Osteoblast (primary cell): ENCODE measurements at regions not wholly inside any gene's neighbourhood (a gene's known extent, or its start where the extent isn't known, plus 50 kb on each side); places are given as distances from the start of the nearest gene placed in this dataset.

Source experiments
- DNase-seq: peaks from one replicate; pipeline ENCODE4 v3.0.0; 2011; ENCODE audit warnings: low spot score, mixed read lengths; ENCODE audit not compliant: insufficient read length; ENCODE audit errors: missing footprints
- H2AFZ ChIP-seq: 2 replicates; pipeline ENCODE4 v1.6.0; 2011; ENCODE audit warnings: mild to moderate bottlenecking, low read length
- H3K27ac ChIP-seq: 2 replicates; pipeline ENCODE4 v1.5.1; 2011; ENCODE audit warnings: mild to moderate bottlenecking, low read depth, low read length, moderate library complexity
- H3K27me3 ChIP-seq: 2 replicates; pipeline ENCODE4 v1.6.0; 2012; ENCODE audit warnings: mild to moderate bottlenecking, control low read depth, inconsistent platforms, low read length, moderate library complexity; ENCODE audit not compliant: insufficient read depth
- H3K36me3 ChIP-seq: 2 replicates; pipeline ENCODE4 v1.5.1; 2011; ENCODE audit warnings: mild to moderate bottlenecking, low read length, control low read depth, moderate library complexity; ENCODE audit not compliant: insufficient read depth
- H3K4me1 ChIP-seq: 2 replicates; pipeline ENCODE4 v1.5.1; 2011; ENCODE audit warnings: mild to moderate bottlenecking, low read length, control low read depth, moderate library complexity; ENCODE audit not compliant: insufficient read depth
- H3K4me2 ChIP-seq: 2 replicates; pipeline ENCODE4 v1.6.0; 2011; ENCODE audit warnings: mild to moderate bottlenecking, low read length; ENCODE audit not compliant: insufficient read depth
- H3K4me3 ChIP-seq: fragments of 200-600 bp; sonication (generic); 3 replicates; pipeline ENCODE4 v1.5.1; 2012; ENCODE audit warnings: mild to moderate bottlenecking, low read length, inconsistent platforms; ENCODE audit not compliant: insufficient read depth
- H3K79me2 ChIP-seq: 2 replicates; pipeline ENCODE4 v1.6.0; 2012; ENCODE audit warnings: mild to moderate bottlenecking, low read length, control low read depth, inconsistent platforms; ENCODE audit not compliant: insufficient read depth
- H3K9me3 ChIP-seq: 2 replicates; pipeline ENCODE4 v1.5.1; 2011; ENCODE audit warnings: low read depth, low read length, control low read depth
- H4K20me1 ChIP-seq: 2 replicates; pipeline ENCODE4 v1.6.0; 2012; ENCODE audit warnings: mild to moderate bottlenecking, low read length, control low read depth; ENCODE audit not compliant: insufficient read depth
- CTCF ChIP-seq: IDR thresholded peaks from 2 replicates; pipeline ENCODE4 v1.5.1; 2011; ENCODE audit warnings: mild to moderate bottlenecking, low read depth, low read length, moderate library complexity; ENCODE audit errors: extremely low read depth

GRCh38 chrX:11960031-11960430 lies 178.2 kb upstream of the FRMPD4 start:
- no peak for TF ChIP-seq CTCF
- H3K27me3 ChIP-seq = no peaks in the 10 kb centered on the region
- H3K4me3 ChIP-seq = no peak overlapping the region
- H3K4me2 ChIP-seq = no peak overlapping the region
- no peak overlapping the region for H2AFZ ChIP-seq
- no peaks in the 10 kb centered on the region for H3K9me3 ChIP-seq
- H3K79me2 ChIP-seq = no peaks in the 10 kb centered on the region
- H3K36me3 ChIP-seq = no peaks in the 10 kb centered on the region
- H4K20me1 ChIP-seq = no peaks in the 10 kb centered on the region
- H3K4me1 ChIP-seq = no peaks in the 10 kb centered on the region
- no peak overlapping the region for H3K27ac ChIP-seq
- DNase-seq = no peak

DNA sequence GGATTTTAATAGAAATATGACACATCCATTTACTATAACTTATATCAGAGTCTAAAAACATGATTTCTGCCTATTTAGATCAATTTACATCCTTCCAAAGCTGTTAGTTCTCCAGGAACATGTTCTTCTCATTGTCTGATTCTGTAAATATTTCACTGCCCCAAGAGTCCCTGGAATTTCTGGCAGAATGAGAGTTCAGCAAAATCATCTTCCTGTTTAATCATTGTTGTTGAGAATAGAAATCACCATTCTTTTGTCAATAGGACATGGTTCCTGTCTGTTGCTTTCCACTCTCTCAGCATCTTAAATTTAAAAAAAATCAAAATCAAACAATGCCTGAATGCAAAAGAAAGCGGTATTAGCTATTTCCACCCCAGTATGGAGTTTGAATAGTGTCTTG lies 172.8 kb upstream of the FRMPD4 start:
- no peak overlapping the region for H3K4me2 ChIP-seq
- no peaks in the 10 kb centered on the region for H3K36me3 ChIP-seq
- no peak for TF ChIP-seq CTCF
- no peak for DNase-seq
- H3K27me3 ChIP-seq = no peaks in the 10 kb centered on the region
- H2AFZ ChIP-seq = no peak overlapping the region
- no peaks in the 10 kb centered on the region for H4K20me1 ChIP-seq
- no peaks in the 10 kb centered on the region for H3K9me3 ChIP-seq
- no peaks in the 10 kb centered on the region for H3K4me1 ChIP-seq
- no peak overlapping the region for H3K27ac ChIP-seq
- no peak overlapping the region for H3K4me3 ChIP-seq
- no peaks in the 10 kb centered on the region for H3K79me2 ChIP-seq

GRCh38 chrX:11967986-11968869 lies 170.0 kb upstream of the FRMPD4 start:
- Histone ChIP-seq H3K27me3 (no peaks in the 10 kb centered on the region), H3K36me3 (no peaks in the 10 kb centered on the region), H3K9me3 (no peaks in the 10 kb centered on the region), H4K20me1 (no peaks in the 10 kb centered on the region), H3K27ac (no peak overlapping the region), H2AFZ (no peak overlapping the region), H3K4me2 (no peak overlapping the region), H3K4me1 (no peaks in the 10 kb centered on the region), H3K4me3 (no peak overlapping the region), H3K79me2 (no peaks in the 10 kb centered on the region)
- no peak for DNase-seq
- no peak for TF ChIP-seq CTCF

- no peak overlapping the region for H3K4me3 ChIP-seq
- H2AFZ ChIP-seq = no peak overlapping the region
- no peaks in the 10 kb centered on the region for H3K9me3 ChIP-seq
- H3K27ac ChIP-seq = no peak overlapping the region
- no peaks in the 10 kb centered on the region for H4K20me1 ChIP-seq
- H3K36me3 ChIP-seq = no peaks in the 10 kb centered on the region
- H3K4me2 ChIP-seq = no peak overlapping the region
- TF ChIP-seq CTCF = no peak
- no peaks in the 10 kb centered on the region for H3K27me3 ChIP-seq
- H3K79me2 ChIP-seq = no peaks in the 10 kb centered on the region
- DNase-seq = no peak
- no peaks in the 10 kb centered on the region for H3K4me1 ChIP-seq
These were observed 169.3 kb upstream of the FRMPD4 start for GRCh38 chrX:11968991-11969390.
